Neural cell (in vitro differentiated cells): ENCODE measurements at regions not wholly inside any gene's neighbourhood (a gene's known extent, or its start where the extent isn't known, plus 50 kb on each side); places are given as distances from the start of the nearest gene placed in this dataset.
A peak's percentile ranks its signal among the peaks of the same experiment; 100 is the strongest.

Experiments used
- H2AFZ ChIP-seq: fragments of 200-600, 300-800 bp; sonication (generic), shearing (Covaris generic); 2 replicates; pipeline ENCODE4 v1.6.0; 2014; ENCODE audit warnings: low read depth, mild to moderate bottlenecking, antibody characterized with exemption, low read length, moderate library complexity
- H3F3A ChIP-seq: fragments of 200-600 bp; shearing (Covaris generic); 2 replicates; pipeline ENCODE4 v1.6.1; 2016; ENCODE audit warnings: mild to moderate bottlenecking, moderate library complexity, mixed read lengths, antibody characterized with exemption, low read length; ENCODE audit not compliant: insufficient read depth, poor library complexity, severe bottlenecking
- H3K27ac ChIP-seq: fragments of 200-600, 300-800 bp; sonication (generic), shearing (Covaris generic); 2 replicates; pipeline ENCODE4 v1.5.1; 2014; ENCODE audit warnings: mild to moderate bottlenecking, low read length, moderate library complexity
- H3K27me3 ChIP-seq: fragments of 300-800, 200-600 bp; sonication (generic), shearing (Covaris generic); 2 replicates; pipeline ENCODE4 v1.6.0; 2014; ENCODE audit warnings: mild to moderate bottlenecking, low read depth, low read length, moderate library complexity; ENCODE audit not compliant: insufficient read depth
- H3K36me3 ChIP-seq: fragments of 300-800, 200-600 bp; sonication (generic), shearing (Covaris generic); 2 replicates; pipeline ENCODE4 v1.5.1; 2014; ENCODE audit warnings: mild to moderate bottlenecking, antibody characterized with exemption, low read length, moderate library complexity; ENCODE audit not compliant: insufficient read depth
- H3K4me2 ChIP-seq: fragments of 300-800, 200-600 bp; sonication (generic), shearing (Covaris generic); 2 replicates; pipeline ENCODE4 v1.6.0; 2014; ENCODE audit warnings: mild to moderate bottlenecking, low read length
- H3K4me3 ChIP-seq: fragments of 300-800, 200-600 bp; sonication (generic), shearing (Covaris generic); 2 replicates; pipeline ENCODE4 v1.5.1; 2014; ENCODE audit warnings: mild to moderate bottlenecking, low read length, moderate library complexity
- H3K79me2 ChIP-seq: fragments of 200-600 bp; shearing (Covaris generic); replicated peaks from 2 replicates; pipeline ENCODE4 v1.6.0; 2014; ENCODE audit warnings: mild to moderate bottlenecking, low read length, moderate library complexity; ENCODE audit not compliant: insufficient read depth
- H3K9ac ChIP-seq: fragments of 300-800, 200-600 bp; sonication (generic), shearing (Covaris generic); 2 replicates; pipeline ENCODE4 v1.6.1; 2016; ENCODE audit warnings: mild to moderate bottlenecking, low read length, mixed read lengths
- H3K9me2 ChIP-seq: fragments of 200-600 bp; shearing (Covaris generic); 2 replicates; pipeline ENCODE4 v1.6.1; 2016; ENCODE audit warnings: mild to moderate bottlenecking, low read length, mixed read lengths; ENCODE audit not compliant: insufficient read depth
- H3K9me3 ChIP-seq: fragments of 200-600, 300-800 bp; sonication (generic), shearing (Covaris generic); 2 replicates; pipeline ENCODE4 v1.6.1; 2016; ENCODE audit warnings: mild to moderate bottlenecking, mixed run types, low read length, moderate library complexity, mixed read lengths
- H4K20me1 ChIP-seq: fragments of 200-600 bp; shearing (Covaris generic); 2 replicates; pipeline ENCODE4 v1.6.1; 2016; ENCODE audit warnings: mild to moderate bottlenecking, mixed run types; ENCODE audit not compliant: insufficient read depth
- CTCF ChIP-seq: fragments of 450-650 bp; IDR thresholded peaks from 2 replicates; pipeline ENCODE4 v1.5.1; 2014; ENCODE audit warnings: antibody characterized with exemption, mild to moderate bottlenecking, moderate library complexity; ENCODE audit not compliant: poor library complexity, severe bottlenecking
- EP300 ChIP-seq: fragments of 450-650 bp; conservative IDR thresholded peaks from 2 replicates; pipeline ENCODE4 v1.6.1; 2014; ENCODE audit warnings: antibody characterized with exemption, mild to moderate bottlenecking, moderate library complexity; ENCODE audit not compliant: poor library complexity, severe bottlenecking
- EZH2 ChIP-seq: fragments of 200-600, 300-800 bp; shearing (Covaris generic), sonication (generic); IDR thresholded peaks from 2 replicates; pipeline ENCODE4 v1.6.1; 2014; ENCODE audit warnings: antibody characterized with exemption, low read length, borderline replicate concordance, mild to moderate bottlenecking; ENCODE audit not compliant: insufficient read depth, poor library complexity, severe bottlenecking
- MXI1 ChIP-seq: fragments of 450-650 bp; conservative IDR thresholded peaks from 2 replicates; pipeline ENCODE4 v1.6.1; 2014; ENCODE audit warnings: antibody characterized with exemption, mild to moderate bottlenecking; ENCODE audit not compliant: poor library complexity, severe bottlenecking
- POLR2AphosphoS5 ChIP-seq: IDR thresholded peaks from 2 replicates; pipeline ENCODE4 v1.6.1; 2012
- RAD21 ChIP-seq: fragments of 450-650 bp; conservative IDR thresholded peaks from 2 replicates; pipeline ENCODE4 v1.6.1; 2014; ENCODE audit warnings: antibody characterized with exemption, mild to moderate bottlenecking, moderate library complexity
- REST ChIP-seq: IDR thresholded peaks from 2 replicates; pipeline ENCODE4 v1.6.1; 2012; ENCODE audit warnings: borderline replicate concordance
- SMC3 ChIP-seq: fragments of 450-650 bp; conservative IDR thresholded peaks from 2 replicates; pipeline ENCODE4 v1.6.1; 2014; ENCODE audit warnings: antibody characterized with exemption, mild to moderate bottlenecking, moderate library complexity; ENCODE audit not compliant: poor library complexity
- TAF1 ChIP-seq: IDR thresholded peaks from 2 replicates; pipeline ENCODE4 v1.6.1; 2012; ENCODE audit warnings: low read depth

GRCh38 chr22:27255580-27255979 lies 546.0 kb downstream of the MN1 start:
- H3K79me2 ChIP-seq = no peaks in the 10 kb centered on the region

GRCh38 chr22:27257987-27258386 lies 543.6 kb downstream of the MN1 start:
- no peak overlapping the region for H3K9ac ChIP-seq
- no peaks in the 10 kb centered on the region for H3K27me3 ChIP-seq
- H3F3A ChIP-seq = no peaks in the 10 kb centered on the region
- no peaks in the 10 kb centered on the region for H4K20me1 ChIP-seq
- H3K4me2 ChIP-seq = no peak overlapping the region
- no peaks in the 10 kb centered on the region for H3K9me2 ChIP-seq
- H3K4me3 ChIP-seq = no peak overlapping the region
- TF ChIP-seq RAD21 = no peak
- no peak overlapping the region for H2AFZ ChIP-seq
- H3K79me2 ChIP-seq = no peaks in the 10 kb centered on the region
- no peak overlapping the region for H3K27ac ChIP-seq
- peaks cover 9% of the 10 kb centered on the region for H3K9me3 ChIP-seq
- no peaks in the 10 kb centered on the region for H3K36me3 ChIP-seq

More at GRCh38 chr22:27255580-27255979, 546.0 kb downstream of the MN1 start:
- Histone ChIP-seq H3K36me3 (no peaks in the 10 kb centered on the region), H3K4me3 (no peak overlapping the region), H4K20me1 (no peaks in the 10 kb centered on the region), H3K27ac (no peak overlapping the region), H3K9me2 (no peaks in the 10 kb centered on the region), H3K9me3 (peaks cover 9% of the 10 kb centered on the region), H3K9ac (no peak overlapping the region), H3K27me3 (no peaks in the 10 kb centered on the region), H2AFZ (no peak overlapping the region), H3K4me2 (no peak overlapping the region), H3F3A (no peaks in the 10 kb centered on the region)
- TF ChIP-seq CTCF = no peak
- no peak for TF ChIP-seq REST
- no peak for TF ChIP-seq POLR2AphosphoS5
- TF ChIP-seq TAF1 = no peak
- no peak for TF ChIP-seq EP300
- TF ChIP-seq EZH2 = no peak
- no peak for TF ChIP-seq SMC3
- TF ChIP-seq MXI1 = no peak
- no peak for TF ChIP-seq RAD21

GRCh38 chr22:27258616-27259172 lies 542.9 kb downstream of the MN1 start:
- Histone ChIP-seq H2AFZ (peak overlapping the region; percentile 6), H3K9me3 (peaks cover 9% of the 10 kb centered on the region), H3K4me3 (no peak overlapping the region), H3K27ac (no peak overlapping the region), H3K79me2 (no peaks in the 10 kb centered on the region), H4K20me1 (no peaks in the 10 kb centered on the region), H3K4me2 (no peak overlapping the region), H3K36me3 (no peaks in the 10 kb centered on the region), H3F3A (no peaks in the 10 kb centered on the region), H3K9me2 (no peaks in the 10 kb centered on the region), H3K27me3 (no peaks in the 10 kb centered on the region), H3K9ac (peak overlapping the region; percentile 0)
- TF ChIP-seq SMC3 (no peak), MXI1 (no peak), EZH2 (no peak), CTCF (no peak), TAF1 (no peak), EP300 (no peak), POLR2AphosphoS5 (no peak), REST (no peak), RAD21 (no peak)
